NCI-H2196 (cell line): ENCODE measurements at regions not wholly inside any gene's neighbourhood (a gene's known extent, or its start where the extent isn't known, plus 50 kb on each side); places are given as distances from the start of the nearest gene placed in this dataset.
"Not testable (repeated sequence)": the region's sequence is repeated elsewhere in the genome, so short reads cannot be mapped to it uniquely, and the experiment has no call there.

Experiments used
- DNase-seq: peaks from one replicate; lab custom pipeline; 2025; ENCODE audit not compliant: unreplicated experiment; lab: John Stamatoyannopoulos, UW

GRCh38 chr5:7073666-7074065, 322.3 kb upstream of the ADCY2 start:
- no peak for DNase-seq

GRCh38 chr5:7074176-7074575, 321.8 kb upstream of the ADCY2 start:
- DNase-seq, result no peak

GRCh38 chr5:7075470-7075869, 320.5 kb upstream of the ADCY2 start:
- DNase-seq, result no peak

GRCh38 chr5:7078101-7078500, 317.8 kb upstream of the ADCY2 start:
- no peak for DNase-seq

- DNase-seq, result no peak
These were observed 317.0 kb upstream of the ADCY2 start for GRCh38 chr5:7078901-7079300.

GRCh38 chr5:7080501-7080900, 315.4 kb upstream of the ADCY2 start:
- DNase-seq, result no peak

- no peak for DNase-seq
These were observed 308.1 kb upstream of the ADCY2 start for GRCh38 chr5:7087719-7088297.

- DNase-seq, result no peak
These were observed 307.1 kb upstream of the ADCY2 start for GRCh38 chr5:7088849-7089248.

- DNase-seq, result no peak
These were observed 301.3 kb upstream of the ADCY2 start for GRCh38 chr5:7094626-7095025.

- no peak for DNase-seq
These were observed 299.6 kb upstream of the ADCY2 start for GRCh38 chr5:7096294-7096693.

GRCh38 chr5:7105358-7105757, 290.6 kb upstream of the ADCY2 start:
- DNase-seq, result no peak

GRCh38 chr5:7117961-7118360, 278.0 kb upstream of the ADCY2 start:
- no peak for DNase-seq

- no peak for DNase-seq
These were observed 264.3 kb upstream of the ADCY2 start for GRCh38 chr5:7131680-7132079.

- no peak for DNase-seq
These were observed 249.1 kb upstream of the ADCY2 start for GRCh38 chr5:7146886-7147285.

- DNase-seq, result no peak
These were observed 238.9 kb upstream of the ADCY2 start for GRCh38 chr5:7157083-7157482.

- no peak for DNase-seq
These were observed 226.6 kb upstream of the ADCY2 start for GRCh38 chr5:7169240-7169878.

GRCh38 chr5:7170785-7171184, 225.2 kb upstream of the ADCY2 start:
- DNase-seq, result not testable (repeated sequence)

GRCh38 chr5:7179364-7179763, 216.6 kb upstream of the ADCY2 start:
- no peak for DNase-seq

- no peak for DNase-seq
These were observed 214.1 kb upstream of the ADCY2 start for GRCh38 chr5:7181841-7182240.

GRCh38 chr5:7185742-7186141, 210.2 kb upstream of the ADCY2 start:
- DNase-seq, result no peak

- no peak for DNase-seq
These were observed 209.1 kb upstream of the ADCY2 start for GRCh38 chr5:7186818-7187217.

- DNase-seq, result peak; percentile 8
These were observed 205.2 kb upstream of the ADCY2 start for GRCh38 chr5:7190712-7191250.

GRCh38 chr5:7192016-7192415, 203.9 kb upstream of the ADCY2 start:
- DNase-seq, result no peak
